ENCODE measurements at regions not wholly inside any gene's neighbourhood (a gene's known extent, or its start where the extent isn't known, plus 50 kb on each side); places are given as distances from the start of the nearest gene placed in this dataset.

GRCh38 chr6:27073441-27073840 lies 174.1 kb upstream of the PRSS16 start:
- no peak for TF ChIP-seq CTCF (IDR thresholded peaks at IDR 0.05; ENCODE audit: poor library complexity, severe bottlenecking)
- no peak for TF ChIP-seq REST (IDR thresholded peaks at IDR 0.05; ENCODE audit: borderline replicate concordance)
